K562 (cell line): ENCODE measurements at regions not wholly inside any gene's neighbourhood (a gene's known extent, or its start where the extent isn't known, plus 50 kb on each side); places are given as distances from the start of the nearest gene placed in this dataset.

ENCODE experiments used
- ATAC-seq: fragments of 200-7000 bp; cut with Tn5 transposase; 3 replicates; pipeline ENCODE4 v1.9.1; 2020; ENCODE audit warnings: moderate library complexity
- BruUV-seq: library from RNA; stranded (reverse); fragments of 400-500 nt; replicated peaks from 2 replicates; lab custom pipeline; 2021; lab: Mats Ljungman, UMichigan
- CTCF ChIA-PET: fragments of 300-600 bp; formaldehyde crosslinking; extraction: SDS; loops from one replicate; lab custom pipeline; 2021; ENCODE audit warnings: low intra/inter-chr PET ratio; lab: Yijun Ruan, JAX
- POLR2A ChIA-PET: fragments of 300-600, 350-650 bp; sonication (Branson Sonifier 250); formaldehyde crosslinking; extraction: SDS; loops from one replicate; lab custom pipeline; 2021; ENCODE audit warnings: antibody characterized with exemption, inconsistent platforms; lab: Yijun Ruan, JAX
- DNase-seq, 4 experiments: peaks; one replicate each; pipeline versions ENCODE4 v3.0.0 to v3.0.0-alpha.2; 2011 to 2018; ENCODE audit warnings: low spot score in 3 of 4, mixed read lengths in 3 of 4; ENCODE audit errors: extremely low read depth in 1 of 4
- FAIRE-seq: peaks from 2 replicates; lab custom pipeline; 2011; peaks lifted over from hg19 to GRCh38; lab: Jason Lieb, UNC
- H2AFZ ChIP-seq: 2 replicates; pipeline ENCODE4 v1.6.0; 2011; ENCODE audit warnings: low read depth, low read length, control low read depth, inconsistent platforms
- H3K27ac ChIP-seq: fragments of 200-600 bp; 3 replicates; pipeline ENCODE4 v1.8.0; 2011; ENCODE audit warnings: low read depth, mild to moderate bottlenecking, control low read depth, inconsistent platforms, low read length, moderate library complexity, mixed read lengths; ENCODE audit errors: extremely low read depth
- H3K27me3 ChIP-seq, 2 experiments: fragments of 300-600 bp in 1 of 2; 2 replicates in 1 of 2; 3 replicates in 1 of 2; pipeline versions ENCODE4 v1.6.0 to v1.8.0; 2011; ENCODE audit warnings: inconsistent platforms in 2 of 2, low read length in 2 of 2, mild to moderate bottlenecking in 1 of 2, mixed read lengths in 1 of 2, moderate library complexity in 1 of 2; ENCODE audit not compliant: control insufficient read depth in 2 of 2, insufficient read depth in 2 of 2
- H3K36me3 ChIP-seq: fragments of 300-600 bp; 3 replicates; pipeline ENCODE4 v1.8.0; 2011; ENCODE audit warnings: mild to moderate bottlenecking, low read length, inconsistent platforms; ENCODE audit not compliant: control insufficient read depth, insufficient read depth
- H3K4me1 ChIP-seq, 2 experiments: fragments of 200-600 bp in 1 of 2; replicated peaks in 1 of 2; 2 replicates in 1 of 2; 3 replicates in 1 of 2; pipeline versions ENCODE4 v1.5.1 to v1.8.0; 2011; ENCODE audit warnings: inconsistent platforms in 2 of 2, low read length in 2 of 2, mild to moderate bottlenecking in 1 of 2, mixed read lengths in 1 of 2, moderate library complexity in 1 of 2; ENCODE audit not compliant: control insufficient read depth in 2 of 2, insufficient read depth in 2 of 2
- H3K4me2 ChIP-seq: 2 replicates; pipeline ENCODE4 v1.6.1; 2011; ENCODE audit warnings: low read length, control low read depth, inconsistent platforms, mixed read lengths; ENCODE audit not compliant: insufficient read depth
- H3K4me3 ChIP-seq: fragments of 200-600 bp; sonication (generic), shearing (Covaris generic); 2 replicates; pipeline ENCODE4 v1.5.1; 2016; ENCODE audit warnings: control low read depth, inconsistent platforms
- H3K79me2 ChIP-seq: fragments of 200-600 bp; 3 replicates; pipeline ENCODE4 v1.8.0; 2011; ENCODE audit warnings: low read length, inconsistent platforms; ENCODE audit not compliant: control insufficient read depth, insufficient read depth
- H3K9ac ChIP-seq, 2 experiments: 2 replicates each; pipeline versions ENCODE4 v1.6.0 to v1.6.1; 2011; ENCODE audit warnings: low read depth in 2 of 2, low read length in 2 of 2, control low read depth in 1 of 2, inconsistent platforms in 1 of 2, mild to moderate bottlenecking in 1 of 2, mixed read lengths in 1 of 2; ENCODE audit not compliant: insufficient read depth in 1 of 2
- H3K9me1 ChIP-seq: one replicate; pipeline ENCODE4 v1.6.0; 2011; ENCODE audit warnings: inconsistent platforms, mild to moderate bottlenecking, low read length, moderate library complexity; ENCODE audit not compliant: control insufficient read depth, insufficient read depth
- H3K9me3 ChIP-seq: replicated peaks from 2 replicates; pipeline ENCODE4 v1.5.1; 2011; ENCODE audit warnings: low read depth, low read length, inconsistent platforms; ENCODE audit not compliant: control insufficient read depth, insufficient read depth
- H4K20me1 ChIP-seq: replicated peaks from 2 replicates; pipeline ENCODE4 v1.6.1; 2011; ENCODE audit warnings: low read length, inconsistent platforms, mixed read lengths; ENCODE audit not compliant: control insufficient read depth, insufficient read depth
- C11orf30 ChIP-seq: fragments of 450-650 bp; IDR thresholded peaks from 2 replicates; pipeline ENCODE4 v1.6.1; 2016; ENCODE audit warnings: low read depth, mild to moderate bottlenecking
- DIDO1 ChIP-seq: fragments of 450-650 bp; IDR thresholded peaks from 2 replicates; pipeline ENCODE4 v1.6.1; 2016; ENCODE audit warnings: low read depth, missing biosample characterization, missing genetic modification characterization
- HEY1 ChIP-seq: fragments of 250-450 bp; sonication (Bioruptor Pico); IDR thresholded peaks from 2 replicates; pipeline ENCODE4 v1.5.0; 2020; ENCODE audit warnings: mild to moderate bottlenecking, moderate library complexity, borderline replicate concordance
- JUNB ChIP-seq: fragments of 450-650 bp; formaldehyde crosslinking; conservative IDR thresholded peaks from 2 replicates; pipeline ENCODE4 v1.4.0; 2020; ENCODE audit warnings: mild to moderate bottlenecking
- XRCC5 ChIP-seq: fragments of 200-400 bp; formaldehyde crosslinking; IDR thresholded peaks from 2 replicates; pipeline ENCODE4 v1.6.1; 2017; ENCODE audit warnings: low read depth, mild to moderate bottlenecking, low read length
- ZNF12 ChIP-seq: sonication (generic); formaldehyde crosslinking; IDR thresholded peaks from 2 replicates; pipeline ENCODE4 v1.4.0; 2020; ENCODE audit warnings: mild to moderate bottlenecking, missing genetic modification reagents
- ZNF165 ChIP-seq: fragments of 250-450 bp; sonication (Bioruptor Pico); IDR thresholded peaks from 2 replicates; pipeline ENCODE4 v1.4.0; 2020; ENCODE audit warnings: borderline replicate concordance
- ZNF639 ChIP-seq, 2 experiments: fragments of 200-800 bp in 1 of 2; sonication (Bioruptor generic) in 1 of 2; sonication (generic) in 1 of 2; formaldehyde crosslinking in 1 of 2; IDR thresholded peaks in 1 of 2; conservative IDR thresholded peaks in 1 of 2; 2 replicates each; pipeline versions ENCODE4 v1.5.0 to v1.6.1; 2016 to 2020; ENCODE audit warnings: missing compliant biosample characterization in 1 of 2, missing genetic modification characterization in 1 of 2, missing genetic modification reagents in 1 of 2
- WGBS: fragments of 100-300 bp; shearing (Covaris generic); methylation state at CpG from one replicate; pipeline ENCODE4 v1.1.6; 2016; ENCODE audit warnings: low coverage, mixed read lengths; ENCODE audit not compliant: insufficient coverage; ENCODE audit errors: missing lambda C conversion rate; 5-methylcytosine and 5-hydroxymethylcytosine counted together
- in situ Hi-C: fragments of 300-500 bp; cut with MboI; formaldehyde crosslinking; loops from 4 replicates; pipeline ENCODE4 v1.15.0; 2018; ENCODE audit warnings: inconsistent platforms, mixed read lengths
- intact Hi-C: fragments of 100-400 bp; cut with micrococcal nuclease; formaldehyde crosslinking; loops from 2 replicates; pipeline ENCODE4 v1.14.2; 2022
- TF ChIP-seq, protein P1 (sequence below), 2 experiments: fragments of 450-650 bp in 1 of 2; sonication (generic) in 1 of 2; formaldehyde crosslinking in 1 of 2; IDR thresholded peaks; 2 replicates each; pipeline versions ENCODE4 v1.7.1 to v1.9.0; 2016 to 2022; ENCODE audit warnings: inconsistent platforms in 1 of 2, mild to moderate bottlenecking in 1 of 2, missing genetic modification reagents in 1 of 2
- TF ChIP-seq, protein P2 (sequence below): sonication (generic); formaldehyde crosslinking; IDR thresholded peaks from 2 replicates; pipeline ENCODE4 v1.8.0; 2022; ENCODE audit warnings: missing genetic modification reagents, mild to moderate bottlenecking, moderate library complexity, borderline replicate concordance

- intact Hi-C loops (no loop called here), in situ Hi-C loops (no loop called here)
- no peak for ATAC-seq
- no peak for FAIRE-seq
- WGBS: no CpG with 5 or more reads among the region's 1 CpG
- POLR2A ChIA-PET: no interaction called here
- Histone ChIP-seq H3K4me1 (no peaks in the 10 kb centered on the region), H2AFZ (no peak overlapping the region), H3K4me2 (no peak overlapping the region), H3K27me3 (no peaks in the 10 kb centered on the region), H3K9ac (no peak overlapping the region), H3K9me3 (no peaks in the 10 kb centered on the region), H3K27ac (no peak overlapping the region), H3K79me2 (no peaks in the 10 kb centered on the region), H3K9me1 (no peaks in the 10 kb centered on the region), H4K20me1 (no peaks in the 10 kb centered on the region), H3K4me3 (no peak overlapping the region), H3K36me3 (no peaks in the 10 kb centered on the region)
- CTCF ChIA-PET: no interaction called here
- no TSS peak for BruUV-seq
- no peak for DNase-seq
- no peak for TF ChIP-seq ZNF165 (CRISPR knock-in tag)
- TF ChIP-seq JUNB (CRISPR knock-in tag): no peak
- no peak for TF ChIP-seq DIDO1 (tag)
- TF ChIP-seq, protein P1, sequence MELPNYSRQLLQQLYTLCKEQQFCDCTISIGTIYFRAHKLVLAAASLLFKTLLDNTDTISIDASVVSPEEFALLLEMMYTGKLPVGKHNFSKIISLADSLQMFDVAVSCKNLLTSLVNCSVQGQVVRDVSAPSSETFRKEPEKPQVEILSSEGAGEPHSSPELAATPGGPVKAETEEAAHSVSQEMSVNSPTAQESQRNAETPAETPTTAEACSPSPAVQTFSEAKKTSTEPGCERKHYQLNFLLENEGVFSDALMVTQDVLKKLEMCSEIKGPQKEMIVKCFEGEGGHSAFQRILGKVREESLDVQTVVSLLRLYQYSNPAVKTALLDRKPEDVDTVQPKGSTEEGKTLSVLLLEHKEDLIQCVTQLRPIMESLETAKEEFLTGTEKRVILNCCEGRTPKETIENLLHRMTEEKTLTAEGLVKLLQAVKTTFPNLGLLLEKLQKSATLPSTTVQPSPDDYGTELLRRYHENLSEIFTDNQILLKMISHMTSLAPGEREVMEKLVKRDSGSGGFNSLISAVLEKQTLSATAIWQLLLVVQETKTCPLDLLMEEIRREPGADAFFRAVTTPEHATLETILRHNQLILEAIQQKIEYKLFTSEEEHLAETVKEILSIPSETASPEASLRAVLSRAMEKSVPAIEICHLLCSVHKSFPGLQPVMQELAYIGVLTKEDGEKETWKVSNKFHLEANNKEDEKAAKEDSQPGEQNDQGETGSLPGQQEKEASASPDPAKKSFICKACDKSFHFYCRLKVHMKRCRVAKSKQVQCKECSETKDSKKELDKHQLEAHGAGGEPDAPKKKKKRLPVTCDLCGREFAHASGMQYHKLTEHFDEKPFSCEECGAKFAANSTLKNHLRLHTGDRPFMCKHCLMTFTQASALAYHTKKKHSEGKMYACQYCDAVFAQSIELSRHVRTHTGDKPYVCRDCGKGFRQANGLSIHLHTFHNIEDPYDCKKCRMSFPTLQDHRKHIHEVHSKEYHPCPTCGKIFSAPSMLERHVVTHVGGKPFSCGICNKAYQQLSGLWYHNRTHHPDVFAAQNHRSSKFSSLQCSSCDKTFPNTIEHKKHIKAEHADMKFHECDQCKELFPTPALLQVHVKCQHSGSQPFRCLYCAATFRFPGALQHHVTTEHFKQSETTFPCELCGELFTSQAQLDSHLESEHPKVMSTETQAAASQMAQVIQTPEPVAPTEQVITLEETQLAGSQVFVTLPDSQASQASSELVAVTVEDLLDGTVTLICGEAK (IDR thresholded peaks at IDR 0.05): no peak
- TF ChIP-seq, protein P1 (CRISPR knock-in tag; IDR thresholded peaks at IDR 0.05): no peak
- TF ChIP-seq, protein P2, sequence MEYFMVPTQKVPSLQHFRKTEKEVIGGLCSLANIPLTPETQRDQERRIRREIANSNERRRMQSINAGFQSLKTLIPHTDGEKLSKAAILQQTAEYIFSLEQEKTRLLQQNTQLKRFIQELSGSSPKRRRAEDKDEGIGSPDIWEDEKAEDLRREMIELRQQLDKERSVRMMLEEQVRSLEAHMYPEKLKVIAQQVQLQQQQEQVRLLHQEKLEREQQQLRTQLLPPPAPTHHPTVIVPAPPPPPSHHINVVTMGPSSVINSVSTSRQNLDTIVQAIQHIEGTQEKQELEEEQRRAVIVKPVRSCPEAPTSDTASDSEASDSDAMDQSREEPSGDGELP (CRISPR knock-in tag): no peak
- no peak for TF ChIP-seq HEY1 (CRISPR knock-in tag)
- TF ChIP-seq C11orf30: no peak
- TF ChIP-seq ZNF639 (CRISPR knock-in tag; conservative IDR thresholded peaks at IDR 0.05 in 1 of 2, IDR thresholded peaks at IDR 0.05 in 1 of 2): no peak
- TF ChIP-seq XRCC5: no peak
- TF ChIP-seq ZNF12 (CRISPR knock-in tag): no peak
These were observed 98.1 kb upstream of the SERPINE2 start for GRCh38 chr2:224137208-224137607.
